HG03139 (cell line): ENCODE measurements at regions not wholly inside any gene's neighbourhood (a gene's known extent, or its start where the extent isn't known, plus 50 kb on each side); places are given as distances from the start of the nearest gene placed in this dataset.

ENCODE experiments used
- ATAC-seq: cut with Tn5 transposase; IDR thresholded peaks from one replicate; pipeline ENCODE4 v1.9.1; 2021; ENCODE audit not compliant: unreplicated experiment

GRCh38 chr6:140043762-140044378 is 669.4 kb upstream of the CITED2 start:
- ATAC-seq = no peak

- ATAC-seq = no peak
Observed at GRCh38 chr6:140043357-140043756, 668.9 kb upstream of the CITED2 start.

- ATAC-seq = no peak
Observed at GRCh38 chr6:140041571-140042332, 667.3 kb upstream of the CITED2 start.

- no peak for ATAC-seq
Observed at GRCh38 chr6:140041056-140041455, 666.6 kb upstream of the CITED2 start.

GRCh38 chr6:140040396-140040795 is 665.9 kb upstream of the CITED2 start:
- ATAC-seq = no peak

- no peak for ATAC-seq
Observed at GRCh38 chr6:140039364-140039763, 664.9 kb upstream of the CITED2 start.

- no peak for ATAC-seq
Observed at GRCh38 chr6:140036196-140036595, 661.7 kb upstream of the CITED2 start.

GRCh38 chr6:140032189-140032588 is 657.7 kb upstream of the CITED2 start:
- ATAC-seq = no peak

- ATAC-seq = no peak
Observed at GRCh38 chr6:140029551-140029950, 655.1 kb upstream of the CITED2 start.

GRCh38 chr6:140027219-140027618 is 652.8 kb upstream of the CITED2 start:
- ATAC-seq = no peak

GRCh38 chr6:140026546-140026945 is 652.1 kb upstream of the CITED2 start:
- no peak for ATAC-seq

- no peak for ATAC-seq
Observed at GRCh38 chr6:140025171-140025570, 650.7 kb upstream of the CITED2 start.

GRCh38 chr6:140020207-140020791 is 645.9 kb upstream of the CITED2 start:
- no peak for ATAC-seq

- ATAC-seq = no peak
Observed at GRCh38 chr6:140018588-140018987, 644.1 kb upstream of the CITED2 start.

GRCh38 chr6:140017470-140017869 is 643.0 kb upstream of the CITED2 start:
- no peak for ATAC-seq

- ATAC-seq = no peak
Observed at GRCh38 chr6:140012150-140012549, 637.7 kb upstream of the CITED2 start.

GRCh38 chr6:140011537-140011936 is 637.1 kb upstream of the CITED2 start:
- ATAC-seq = no peak

GRCh38 chr6:140009286-140009685 is 634.8 kb upstream of the CITED2 start:
- ATAC-seq = no peak

- no peak for ATAC-seq
Observed at GRCh38 chr6:140007525-140007924, 633.1 kb upstream of the CITED2 start.

GRCh38 chr6:140003217-140003616 is 628.8 kb upstream of the CITED2 start:
- ATAC-seq = no peak

GRCh38 chr6:140002396-140003022 is 628.1 kb upstream of the CITED2 start:
- ATAC-seq = no peak

- no peak for ATAC-seq
Observed at GRCh38 chr6:140001821-140002341, 627.4 kb upstream of the CITED2 start.
